ENCODE measurements at regions not wholly inside any gene's neighbourhood (a gene's known extent, or its start where the extent isn't known, plus 50 kb on each side); places are given as distances from the start of the nearest gene placed in this dataset.

GRCh38 chr18:77862066-77862757 is 612.6 kb downstream of the GALR1 start:
- no peak for TF ChIP-seq CTCF (conservative IDR thresholded peaks at IDR 0.05 in 1 of 2, IDR thresholded peaks at IDR 0.05 in 1 of 2; ENCODE audit: low read depth in 1 of 2, low read length in 2 of 2)
- no peak for TF ChIP-seq EZH2 (IDR thresholded peaks at IDR 0.05; ENCODE audit: low read length, missing control alignments)

Measured in fibroblast of lung (primary cell).